GM12892 (cell line): ENCODE measurements at regions not wholly inside any gene's neighbourhood (a gene's known extent, or its start where the extent isn't known, plus 50 kb on each side); places are given as distances from the start of the nearest gene placed in this dataset.

Experiments used
- POLR2A ChIP-seq: IDR thresholded peaks from 2 replicates; pipeline ENCODE4 v1.6.1; 2011; ENCODE audit warnings: low read depth, low read length, control low read depth
- POLR2AphosphoS5 ChIP-seq: IDR thresholded peaks from 2 replicates; pipeline ENCODE4 v1.6.1; 2011; ENCODE audit warnings: low read depth, low read length, control low read depth

- TF ChIP-seq POLR2A (no peak), POLR2AphosphoS5 (no peak)
These were observed 648.3 kb upstream of the ARGLU1 start for GRCh38 chr13:107216046-107216755.
